ENCODE measurements at regions not wholly inside any gene's neighbourhood (a gene's known extent, or its start where the extent isn't known, plus 50 kb on each side); places are given as distances from the start of the nearest gene placed in this dataset.

GRCh38 chr6:23415819-23416427, 710.1 kb upstream of the NRSN1 start:
- no peak overlapping the region for H3K4me3 ChIP-seq (ENCODE audit: low read depth, low read length)
- no peak for TF ChIP-seq CTCF (IDR thresholded peaks at IDR 0.05; ENCODE audit: insufficient read depth, low read depth, low read length)
- no peak for DNase-seq (ENCODE audit: low read depth)

- no peak overlapping the region for H3K4me3 ChIP-seq (ENCODE audit: low read depth, low read length)
- DNase-seq (ENCODE audit: low read depth): no peak
- TF ChIP-seq CTCF (IDR thresholded peaks at IDR 0.05; ENCODE audit: insufficient read depth, low read depth, low read length): no peak
These were observed 708.9 kb upstream of the NRSN1 start for GRCh38 chr6:23417133-23417532.

GRCh38 chr6:23418095-23418494, 707.9 kb upstream of the NRSN1 start:
- no peak for TF ChIP-seq CTCF (IDR thresholded peaks at IDR 0.05; ENCODE audit: insufficient read depth, low read depth, low read length)
- no peak for DNase-seq (ENCODE audit: low read depth)
- no peak overlapping the region for H3K4me3 ChIP-seq (ENCODE audit: low read depth, low read length)

- no peak overlapping the region for H3K4me3 ChIP-seq (ENCODE audit: low read depth, low read length)
- no peak for DNase-seq (ENCODE audit: low read depth)
- no peak for TF ChIP-seq CTCF (IDR thresholded peaks at IDR 0.05; ENCODE audit: insufficient read depth, low read depth, low read length)
These were observed 707.0 kb upstream of the NRSN1 start for GRCh38 chr6:23419046-23419445.

GRCh38 chr6:23420659-23421350, 705.2 kb upstream of the NRSN1 start:
- TF ChIP-seq CTCF (IDR thresholded peaks at IDR 0.05; ENCODE audit: insufficient read depth, low read depth, low read length): no peak
- H3K4me3 ChIP-seq (ENCODE audit: low read depth, low read length): no peak overlapping the region
- DNase-seq (ENCODE audit: low read depth): no peak

GRCh38 chr6:23424584-23424983, 701.4 kb upstream of the NRSN1 start:
- H3K4me3 ChIP-seq (ENCODE audit: low read depth, low read length): no peak overlapping the region
- no peak for DNase-seq (ENCODE audit: low read depth)
- TF ChIP-seq CTCF (IDR thresholded peaks at IDR 0.05; ENCODE audit: insufficient read depth, low read depth, low read length): no peak

Data from fibroblast of villous mesenchyme (primary cell).